ENCODE measurements at regions not wholly inside any gene's neighbourhood (a gene's known extent, or its start where the extent isn't known, plus 50 kb on each side); places are given as distances from the start of the nearest gene placed in this dataset.

- H3K9me3 Mint-ChIP-seq, result no peaks in the 10 kb centered on the region
- H3K4me3 Mint-ChIP-seq, result no peak overlapping the region
- no peak for DNase-seq
- no peak overlapping the region for H3K27ac Mint-ChIP-seq
- H3K4me1 Mint-ChIP-seq, result no peaks in the 10 kb centered on the region
- no peaks in the 10 kb centered on the region for H3K27me3 Mint-ChIP-seq
- no peaks in the 10 kb centered on the region for H3K36me3 Mint-ChIP-seq
Observed at GRCh38 chr15:62841891-62842559, 200.5 kb upstream of the TPM1 start.

- no peak for DNase-seq
- H3K9me3 Mint-ChIP-seq, result no peaks in the 10 kb centered on the region
- H3K4me1 Mint-ChIP-seq, result no peaks in the 10 kb centered on the region
- no peaks in the 10 kb centered on the region for H3K36me3 Mint-ChIP-seq
- peaks cover 2% of the 10 kb centered on the region for H3K27me3 Mint-ChIP-seq
- H3K27ac Mint-ChIP-seq, result no peak overlapping the region
- no peak overlapping the region for H3K4me3 Mint-ChIP-seq
Observed at GRCh38 chr15:62843311-62843710, 199.2 kb upstream of the TPM1 start.

GRCh38 chr15:62844564-62845240, 197.8 kb upstream of the TPM1 start:
- Mint-ChIP-seq H3K9me3 (no peaks in the 10 kb centered on the region), H3K4me3 (no peak overlapping the region), H3K36me3 (no peaks in the 10 kb centered on the region), H3K27me3 (peaks cover 8% of the 10 kb centered on the region), H3K4me1 (no peaks in the 10 kb centered on the region), H3K27ac (no peak overlapping the region)
- no peak for DNase-seq

- H3K36me3 Mint-ChIP-seq, result no peaks in the 10 kb centered on the region
- no peaks in the 10 kb centered on the region for H3K4me1 Mint-ChIP-seq
- H3K9me3 Mint-ChIP-seq, result no peaks in the 10 kb centered on the region
- no peak overlapping the region for H3K27ac Mint-ChIP-seq
- H3K4me3 Mint-ChIP-seq, result no peak overlapping the region
- no peak for DNase-seq
- peaks cover 8% of the 10 kb centered on the region for H3K27me3 Mint-ChIP-seq
Observed at GRCh38 chr15:62845241-62846126, 197.1 kb upstream of the TPM1 start.

GRCh38 chr15:62846131-62846804, 196.3 kb upstream of the TPM1 start:
- H3K36me3 Mint-ChIP-seq, result no peaks in the 10 kb centered on the region
- no peak for DNase-seq
- H3K4me3 Mint-ChIP-seq, result no peak overlapping the region
- no peaks in the 10 kb centered on the region for H3K9me3 Mint-ChIP-seq
- peaks cover 8% of the 10 kb centered on the region for H3K27me3 Mint-ChIP-seq
- H3K27ac Mint-ChIP-seq, result no peak overlapping the region
- H3K4me1 Mint-ChIP-seq, result no peaks in the 10 kb centered on the region

- no peaks in the 10 kb centered on the region for H3K9me3 Mint-ChIP-seq
- DNase-seq, result no peak
- H3K36me3 Mint-ChIP-seq, result no peaks in the 10 kb centered on the region
Observed at GRCh38 chr15:62846805-62847495, 195.6 kb upstream of the TPM1 start.

GRCh38 chr15:62847900-62848489, 194.6 kb upstream of the TPM1 start:
- Mint-ChIP-seq H3K4me1 (no peaks in the 10 kb centered on the region), H3K9me3 (no peaks in the 10 kb centered on the region), H3K36me3 (no peaks in the 10 kb centered on the region), H3K4me3 (no peak overlapping the region), H3K27ac (no peak overlapping the region), H3K27me3 (peaks cover 8% of the 10 kb centered on the region)
- DNase-seq, result peak; percentile 35

More at GRCh38 chr15:62846805-62847495, 195.6 kb upstream of the TPM1 start:
- Mint-ChIP-seq H3K27ac (no peak overlapping the region), H3K4me1 (no peaks in the 10 kb centered on the region), H3K4me3 (no peak overlapping the region), H3K27me3 (peaks cover 8% of the 10 kb centered on the region)

GRCh38 chr15:62848632-62849050, 193.9 kb upstream of the TPM1 start:
- H3K4me1 Mint-ChIP-seq, result no peaks in the 10 kb centered on the region
- no peak for DNase-seq
- H3K4me3 Mint-ChIP-seq, result no peak overlapping the region
- H3K27ac Mint-ChIP-seq, result no peak overlapping the region
- no peaks in the 10 kb centered on the region for H3K9me3 Mint-ChIP-seq
- no peaks in the 10 kb centered on the region for H3K36me3 Mint-ChIP-seq
- peaks cover 8% of the 10 kb centered on the region for H3K27me3 Mint-ChIP-seq

GRCh38 chr15:62849316-62850106, 193.0 kb upstream of the TPM1 start:
- Mint-ChIP-seq H3K4me1 (no peaks in the 10 kb centered on the region), H3K9me3 (no peaks in the 10 kb centered on the region), H3K4me3 (no peak overlapping the region), H3K27me3 (peaks cover 8% of the 10 kb centered on the region), H3K36me3 (no peaks in the 10 kb centered on the region), H3K27ac (no peak overlapping the region)
- DNase-seq, result no peak

- no peaks in the 10 kb centered on the region for H3K9me3 Mint-ChIP-seq
- no peak overlapping the region for H3K4me3 Mint-ChIP-seq
- no peaks in the 10 kb centered on the region for H3K4me1 Mint-ChIP-seq
- no peaks in the 10 kb centered on the region for H3K36me3 Mint-ChIP-seq
- no peak overlapping the region for H3K27ac Mint-ChIP-seq
- no peak for DNase-seq
- peaks cover 8% of the 10 kb centered on the region for H3K27me3 Mint-ChIP-seq
Observed at GRCh38 chr15:62850318-62850717, 192.2 kb upstream of the TPM1 start.

GRCh38 chr15:62850791-62851291, 191.7 kb upstream of the TPM1 start:
- no peak overlapping the region for H3K27ac Mint-ChIP-seq
- H3K4me1 Mint-ChIP-seq, result no peaks in the 10 kb centered on the region
- H3K27me3 Mint-ChIP-seq, result peaks cover 8% of the 10 kb centered on the region
- no peaks in the 10 kb centered on the region for H3K9me3 Mint-ChIP-seq
- no peaks in the 10 kb centered on the region for H3K36me3 Mint-ChIP-seq
- no peak overlapping the region for H3K4me3 Mint-ChIP-seq
- no peak for DNase-seq

- Mint-ChIP-seq H3K4me1 (peaks cover 5% of the 10 kb centered on the region), H3K4me3 (no peak overlapping the region), H3K27ac (no peak overlapping the region), H3K36me3 (no peaks in the 10 kb centered on the region), H3K27me3 (peaks cover 8% of the 10 kb centered on the region), H3K9me3 (no peaks in the 10 kb centered on the region)
- no peak for DNase-seq
Observed at GRCh38 chr15:62853114-62853840, 189.3 kb upstream of the TPM1 start.

- Mint-ChIP-seq H3K36me3 (no peaks in the 10 kb centered on the region), H3K27ac (no peak overlapping the region), H3K9me3 (no peaks in the 10 kb centered on the region), H3K4me1 (peaks cover 5% of the 10 kb centered on the region), H3K27me3 (peaks cover 4% of the 10 kb centered on the region), H3K4me3 (no peak overlapping the region)
- no peak for DNase-seq
Observed at GRCh38 chr15:62853841-62854225, 188.7 kb upstream of the TPM1 start.

Data from activated naive CD8-positive, alpha-beta T cell treated with anti-CD3 and anti-CD28 coated beads for 36 hours (primary cell).